ENCODE measurements at regions not wholly inside any gene's neighbourhood (a gene's known extent, or its start where the extent isn't known, plus 50 kb on each side); places are given as distances from the start of the nearest gene placed in this dataset.

DNA sequence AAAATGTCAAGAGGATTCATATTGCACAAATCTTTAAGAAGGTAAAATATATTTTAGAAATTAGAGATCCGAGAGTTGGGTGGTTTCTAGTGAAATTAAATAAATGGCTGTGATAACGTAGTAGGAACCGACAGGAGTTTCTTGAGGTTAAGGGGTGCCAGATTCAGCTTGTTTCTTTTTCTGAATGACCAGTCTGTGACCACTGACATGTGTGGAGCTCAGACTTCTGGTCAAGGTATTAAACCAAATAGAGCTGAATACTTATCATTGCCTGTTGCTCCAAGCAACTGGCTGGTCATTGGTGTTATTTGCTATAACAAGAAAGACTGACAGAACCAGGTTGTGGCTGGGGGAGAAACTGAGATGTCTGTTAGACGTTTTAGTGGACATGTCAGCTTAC lies 408.2 kb upstream of the HS6ST1 start:
- ATAC-seq (ENCODE audit: low read depth in 2 of 2) (no peak), DNase-seq (no peak)
- H3K4me3 Mint-ChIP-seq: no peak overlapping the region
- no peaks in the 10 kb centered on the region for H3K4me1 ChIP-seq (ENCODE audit: control insufficient read depth, insufficient read depth, low read length, poor library complexity, severe bottlenecking)
- no peak overlapping the region for H3K27ac Mint-ChIP-seq
- H3K9me3 ChIP-seq (ENCODE audit: control insufficient read depth in 2 of 2, low read length in 2 of 2): no peaks in the 10 kb centered on the region
- peaks cover 16% of the 10 kb centered on the region for H3K27me3 Mint-ChIP-seq
- peaks cover 0 to 6% (median 2%) of the 10 kb centered on the region in 7 donors for H3K9me3 Mint-ChIP-seq
- H3K4me3 ChIP-seq (ENCODE audit: low read depth, low read length): no peak overlapping the region
- no peaks in the 10 kb centered on the region for H3K36me3 Mint-ChIP-seq
- no peak overlapping the region for H3K27ac ChIP-seq (ENCODE audit: insufficient read depth, low read length, poor library complexity, severe bottlenecking)
- peaks cover 2% of the 10 kb centered on the region for H3K27me3 ChIP-seq (ENCODE audit: control insufficient read depth, insufficient read depth, low read length)
- no peaks in the 10 kb centered on the region for H3K4me1 Mint-ChIP-seq
- no peaks in the 10 kb centered on the region for H3K36me3 ChIP-seq (ENCODE audit: control insufficient read depth, insufficient read depth, low read length)

DNA sequence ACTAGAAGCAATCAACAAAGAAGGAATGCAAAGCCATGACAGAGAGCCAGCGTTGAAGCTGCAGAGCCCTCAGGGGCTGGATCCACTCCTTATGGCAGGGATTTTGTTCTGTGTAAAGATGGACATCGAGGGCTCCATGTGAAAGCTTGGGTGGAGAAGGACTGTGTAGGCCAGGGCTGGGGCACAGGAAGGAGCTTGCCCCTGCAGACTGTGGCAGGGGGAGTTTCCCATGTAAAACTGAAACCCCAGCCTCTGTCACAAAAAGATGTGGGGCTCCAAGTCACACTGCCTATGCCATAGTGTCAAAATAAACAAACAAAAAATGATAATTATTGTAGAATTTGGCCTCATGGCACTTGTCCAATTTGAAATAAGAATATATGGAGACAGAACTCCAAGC lies 408.7 kb upstream of the HS6ST1 start:
- Histone ChIP-seq H3K4me3 (ENCODE audit: low read depth, low read length) (no peak overlapping the region), H3K27ac (ENCODE audit: insufficient read depth, low read length, poor library complexity, severe bottlenecking) (no peak overlapping the region), H3K4me1 (ENCODE audit: control insufficient read depth, insufficient read depth, low read length, poor library complexity, severe bottlenecking) (no peaks in the 10 kb centered on the region), H3K9me3 (ENCODE audit: control insufficient read depth in 2 of 2, low read length in 2 of 2) (no peaks in the 10 kb centered on the region), H3K36me3 (ENCODE audit: control insufficient read depth, insufficient read depth, low read length) (no peaks in the 10 kb centered on the region), H3K27me3 (ENCODE audit: control insufficient read depth, insufficient read depth, low read length) (peaks cover 2% of the 10 kb centered on the region)
- ATAC-seq (ENCODE audit: low read depth in 2 of 2): no peak
- peaks cover 11% of the 10 kb centered on the region for H3K27me3 Mint-ChIP-seq
- H3K4me1 Mint-ChIP-seq: no peaks in the 10 kb centered on the region
- no peak overlapping the region for H3K4me3 Mint-ChIP-seq
- H3K9me3 Mint-ChIP-seq: peaks cover 0 to 6% (median 2%) of the 10 kb centered on the region in 7 donors
- no peak overlapping the region for H3K27ac Mint-ChIP-seq
- DNase-seq: no peak
- H3K36me3 Mint-ChIP-seq: no peaks in the 10 kb centered on the region

DNA sequence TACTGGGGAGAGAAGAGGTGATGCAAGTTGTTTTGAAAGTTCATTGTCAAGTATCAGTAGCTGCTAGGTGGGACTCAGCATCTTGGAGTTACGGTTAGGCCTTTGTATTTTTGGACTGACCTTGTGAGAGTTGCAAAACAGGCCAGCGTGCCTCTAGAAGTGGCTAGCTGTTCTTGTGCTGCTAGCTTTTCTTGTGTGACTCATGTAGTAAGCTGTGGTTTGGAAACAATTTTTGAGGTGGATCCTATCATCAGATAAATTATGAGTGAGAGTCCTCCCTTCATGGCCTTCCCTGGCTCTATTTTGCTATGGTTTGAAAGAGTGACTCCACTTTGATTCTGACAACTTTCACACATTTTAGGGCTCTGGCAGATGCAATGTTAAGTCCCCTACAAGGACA lies 409.2 kb upstream of the HS6ST1 start:
- no peak for ATAC-seq (ENCODE audit: low read depth in 2 of 2)
- Mint-ChIP-seq H3K27me3 (peaks cover 11% of the 10 kb centered on the region), H3K36me3 (no peaks in the 10 kb centered on the region), H3K9me3 (peaks cover 0 to 6% (median 2%) of the 10 kb centered on the region in 7 donors), H3K4me1 (no peaks in the 10 kb centered on the region), H3K27ac (no peak overlapping the region), H3K4me3 (no peak overlapping the region)
- Histone ChIP-seq H3K36me3 (ENCODE audit: control insufficient read depth, insufficient read depth, low read length) (no peaks in the 10 kb centered on the region), H3K9me3 (ENCODE audit: control insufficient read depth in 2 of 2, low read length in 2 of 2) (no peaks in the 10 kb centered on the region), H3K4me1 (ENCODE audit: control insufficient read depth, insufficient read depth, low read length, poor library complexity, severe bottlenecking) (no peaks in the 10 kb centered on the region), H3K27ac (ENCODE audit: insufficient read depth, low read length, poor library complexity, severe bottlenecking) (no peak overlapping the region), H3K27me3 (ENCODE audit: control insufficient read depth, insufficient read depth, low read length) (peaks cover 2% of the 10 kb centered on the region), H3K4me3 (ENCODE audit: low read depth, low read length) (no peak overlapping the region)
- DNase-seq: no peak

DNA sequence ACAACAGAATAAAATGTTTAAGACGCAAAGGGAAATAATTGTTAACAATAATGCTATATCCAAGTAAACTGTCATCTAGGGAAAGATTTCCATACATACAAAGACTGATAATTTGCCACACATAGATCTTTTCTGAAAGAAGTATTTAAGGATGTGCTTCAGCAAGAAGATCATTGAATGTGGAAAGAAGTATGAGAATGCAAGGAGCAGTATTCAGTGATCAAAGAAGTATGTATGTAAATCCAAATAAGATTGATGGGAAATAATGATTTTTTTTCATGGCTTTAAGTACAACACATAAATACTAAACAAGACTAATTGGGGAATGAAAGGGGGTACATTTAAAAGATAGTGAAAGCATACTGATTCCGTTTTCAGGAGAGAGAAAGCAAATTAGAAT lies 410.4 kb upstream of the HS6ST1 start:
- no peak overlapping the region for H3K27ac ChIP-seq (ENCODE audit: insufficient read depth, low read length, poor library complexity, severe bottlenecking)
- no peaks in the 10 kb centered on the region for H3K36me3 ChIP-seq (ENCODE audit: control insufficient read depth, insufficient read depth, low read length)
- H3K27me3 ChIP-seq (ENCODE audit: control insufficient read depth, insufficient read depth, low read length): peaks cover 2% of the 10 kb centered on the region
- no peaks in the 10 kb centered on the region for H3K4me1 Mint-ChIP-seq
- no peaks in the 10 kb centered on the region for H3K9me3 ChIP-seq (ENCODE audit: control insufficient read depth in 2 of 2, low read length in 2 of 2)
- DNase-seq (no peak), ATAC-seq (ENCODE audit: low read depth in 2 of 2) (no peak)
- H3K4me3 Mint-ChIP-seq: no peak overlapping the region
- no peaks in the 10 kb centered on the region for H3K36me3 Mint-ChIP-seq
- peaks cover 11% of the 10 kb centered on the region for H3K27me3 Mint-ChIP-seq
- peaks cover 0 to 6% (median 2%) of the 10 kb centered on the region in 7 donors for H3K9me3 Mint-ChIP-seq
- no peak overlapping the region for H3K4me3 ChIP-seq (ENCODE audit: low read depth, low read length)
- H3K4me1 ChIP-seq (ENCODE audit: control insufficient read depth, insufficient read depth, low read length, poor library complexity, severe bottlenecking): no peaks in the 10 kb centered on the region
- no peak overlapping the region for H3K27ac Mint-ChIP-seq

DNA sequence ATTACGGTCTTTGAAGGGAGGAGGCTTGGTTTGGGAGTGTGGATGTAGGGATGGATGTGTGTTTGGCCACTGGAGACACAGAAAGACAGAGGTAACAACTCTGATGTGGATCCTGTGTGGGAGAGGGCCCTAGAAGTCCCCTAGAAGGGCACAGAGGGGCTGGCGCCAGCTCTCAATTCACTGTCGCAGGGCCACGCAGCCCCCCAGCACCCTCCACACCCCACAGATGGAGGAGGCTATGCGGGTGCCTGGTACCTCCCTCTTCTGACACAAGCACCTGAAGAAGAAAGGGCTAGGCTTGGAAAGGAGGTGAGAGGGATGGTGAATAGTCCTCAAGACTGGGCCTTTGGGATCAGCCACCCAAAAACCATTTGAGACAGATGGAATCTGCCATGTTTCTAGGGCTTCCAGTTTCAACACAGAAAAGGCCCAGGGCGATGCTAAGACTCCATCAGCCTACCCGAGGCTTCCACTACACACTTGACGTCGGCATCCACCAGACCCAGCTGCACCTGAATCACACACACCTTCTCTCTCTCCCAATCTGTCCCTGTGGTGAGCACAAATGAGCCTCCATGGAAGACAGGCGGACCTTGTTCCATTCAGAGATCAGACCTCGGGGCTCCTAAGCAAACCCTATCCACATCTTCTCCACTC lies 413.5 kb upstream of the HS6ST1 start:
- peaks cover 0 to 2% (median under 1%) of the 10 kb centered on the region in 4 donors for H3K4me1 Mint-ChIP-seq
- no peak overlapping the region for H3K4me3 Mint-ChIP-seq
- Histone ChIP-seq H3K27me3 (ENCODE audit: control insufficient read depth, insufficient read depth, low read length) (peaks cover 2% of the 10 kb centered on the region), H3K4me3 (ENCODE audit: low read depth, low read length) (no peak overlapping the region), H3K4me1 (ENCODE audit: control insufficient read depth, insufficient read depth, low read length, poor library complexity, severe bottlenecking) (no peaks in the 10 kb centered on the region), H3K27ac (ENCODE audit: insufficient read depth, low read length, poor library complexity, severe bottlenecking) (no peak overlapping the region), H3K36me3 (ENCODE audit: control insufficient read depth, insufficient read depth, low read length) (no peaks in the 10 kb centered on the region), H3K9me3 (ENCODE audit: control insufficient read depth in 2 of 2, low read length in 2 of 2) (no peaks in the 10 kb centered on the region)
- DNase-seq (no peak), ATAC-seq (ENCODE audit: low read depth in 2 of 2) (no peak)
- no peaks in the 10 kb centered on the region for H3K36me3 Mint-ChIP-seq
- no peak overlapping the region for H3K27ac Mint-ChIP-seq
- peaks cover 0 to 4% (median 2%) of the 10 kb centered on the region in 7 donors for H3K9me3 Mint-ChIP-seq
- H3K27me3 Mint-ChIP-seq: peaks cover 4% of the 10 kb centered on the region

DNA sequence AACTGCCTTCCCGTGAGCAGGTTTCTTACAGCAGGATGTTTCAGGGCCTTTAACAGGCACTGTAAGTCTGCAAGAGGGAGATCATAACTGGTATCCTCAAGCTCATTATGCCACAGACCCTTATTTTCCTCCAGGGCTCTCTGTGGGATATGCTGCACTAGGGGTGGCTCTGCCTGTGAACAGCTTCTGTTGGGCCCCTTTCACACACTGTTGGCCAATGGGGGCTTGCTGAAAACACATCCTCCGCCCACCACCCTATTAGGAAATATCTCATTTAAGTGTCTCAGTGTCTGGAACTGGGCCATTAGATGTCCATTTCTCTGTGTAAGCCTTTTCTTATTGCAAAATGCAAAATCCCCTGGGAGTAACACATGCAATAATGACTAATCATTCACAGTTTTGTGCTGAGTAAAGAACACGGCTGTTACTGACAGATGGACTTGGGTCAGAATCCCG lies 414.3 kb upstream of the HS6ST1 start:
- Histone ChIP-seq H3K4me3 (ENCODE audit: low read depth, low read length) (no peak overlapping the region), H3K36me3 (ENCODE audit: control insufficient read depth, insufficient read depth, low read length) (no peaks in the 10 kb centered on the region), H3K27ac (ENCODE audit: insufficient read depth, low read length, poor library complexity, severe bottlenecking) (no peak overlapping the region), H3K9me3 (ENCODE audit: control insufficient read depth in 2 of 2, low read length in 2 of 2) (no peaks in the 10 kb centered on the region), H3K27me3 (ENCODE audit: control insufficient read depth, insufficient read depth, low read length) (peaks cover 2% of the 10 kb centered on the region), H3K4me1 (ENCODE audit: control insufficient read depth, insufficient read depth, low read length, poor library complexity, severe bottlenecking) (no peaks in the 10 kb centered on the region)
- no peak for DNase-seq
- Mint-ChIP-seq H3K4me3 (no peak overlapping the region), H3K36me3 (no peaks in the 10 kb centered on the region), H3K9me3 (peaks cover 0 to 4% (median 2%) of the 10 kb centered on the region in 7 donors), H3K27me3 (peaks cover 3% of the 10 kb centered on the region), H3K4me1 (peaks cover 0 to 2% (median under 1%) of the 10 kb centered on the region in 4 donors), H3K27ac (no peak overlapping the region)
- no peak for ATAC-seq (ENCODE audit: low read depth in 2 of 2)

DNA sequence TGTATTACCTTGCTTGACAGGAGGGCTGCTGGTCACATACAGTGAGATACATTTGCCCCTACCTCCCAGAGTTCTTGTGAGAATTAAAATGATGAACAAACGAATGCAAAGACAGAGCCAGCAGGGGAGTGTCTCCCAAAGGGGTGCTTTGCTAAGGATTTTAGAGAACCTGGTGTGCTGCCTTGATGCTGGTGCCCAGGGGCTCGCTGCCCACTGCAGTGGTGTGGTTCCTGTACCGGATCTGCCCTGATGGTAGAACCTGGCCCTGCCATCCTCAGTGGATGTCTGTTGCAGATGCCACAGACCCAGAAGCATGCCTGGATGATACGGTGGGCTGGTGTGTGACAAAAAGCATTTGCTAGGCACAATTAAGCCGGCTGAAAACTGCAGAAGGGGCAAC lies 414.8 kb upstream of the HS6ST1 start:
- H3K9me3 ChIP-seq (ENCODE audit: control insufficient read depth in 2 of 2, low read length in 2 of 2): no peaks in the 10 kb centered on the region
- no peak for ATAC-seq (ENCODE audit: low read depth in 2 of 2)
- H3K4me1 Mint-ChIP-seq: peaks cover 0 to 2% (median under 1%) of the 10 kb centered on the region in 4 donors
- H3K9me3 Mint-ChIP-seq: peaks cover 0 to 4% (median 2%) of the 10 kb centered on the region in 7 donors
- no peak overlapping the region for H3K4me3 Mint-ChIP-seq
- DNase-seq: no peak
- no peak overlapping the region for H3K27ac ChIP-seq (ENCODE audit: insufficient read depth, low read length, poor library complexity, severe bottlenecking)
- no peaks in the 10 kb centered on the region for H3K36me3 Mint-ChIP-seq
- no peaks in the 10 kb centered on the region for H3K36me3 ChIP-seq (ENCODE audit: control insufficient read depth, insufficient read depth, low read length)
- H3K4me1 ChIP-seq (ENCODE audit: control insufficient read depth, insufficient read depth, low read length, poor library complexity, severe bottlenecking): no peaks in the 10 kb centered on the region
- no peaks in the 10 kb centered on the region for H3K27me3 Mint-ChIP-seq
- H3K27ac Mint-ChIP-seq: no peak overlapping the region
- no peak overlapping the region for H3K4me3 ChIP-seq (ENCODE audit: low read depth, low read length)
- H3K27me3 ChIP-seq (ENCODE audit: control insufficient read depth, insufficient read depth, low read length): peaks cover 2% of the 10 kb centered on the region

Measured in CD4-positive, CD25-positive, alpha-beta regulatory T cell (primary cell).